Testis (tissue), 2 donors: ENCODE measurements at regions not wholly inside any gene's neighbourhood (a gene's known extent, or its start where the extent isn't known, plus 50 kb on each side); places are given as distances from the start of the nearest gene placed in this dataset.

Experiments
- DNase-seq: peaks from one replicate; pipeline ENCODE4 v3.0.0-alpha.2; 2019
- H3K27ac ChIP-seq, 2 donors: fragments of 200-600 bp; sonication (generic); one replicate each; pipeline ENCODE4 v1.5.1; 2019
- H3K27me3 ChIP-seq: fragments of 200-600 bp; sonication (generic); one replicate; pipeline ENCODE4 v1.5.1; 2019
- H3K36me3 ChIP-seq: fragments of 200-600 bp; sonication (generic); one replicate; pipeline ENCODE4 v1.5.1; 2017; ENCODE audit warnings: low read depth; ENCODE audit errors: missing control alignments
- H3K4me1 ChIP-seq: fragments of 200-600 bp; sonication (generic); one replicate; pipeline ENCODE4 v1.5.1; 2019
- H3K4me3 ChIP-seq, 2 donors: fragments of 200-600 bp; sonication (generic); one replicate each; pipeline ENCODE4 v1.5.1; 2017 to 2019
- H3K9me3 ChIP-seq: fragments of 200-600 bp; sonication (generic); one replicate; pipeline ENCODE4 v1.5.1; 2017
- POLR2A ChIP-seq: fragments of 450-650 bp; IDR thresholded peaks from one replicate; pipeline ENCODE4 v1.6.1; 2017; ENCODE audit warnings: antibody characterized with exemption, mild to moderate bottlenecking, moderate library complexity
- WGBS, 2 donors: methylation state at CpG; one replicate each; pipeline ENCODE4 v1.1.5; 2018; 5-methylcytosine and 5-hydroxymethylcytosine counted together
- intact Hi-C: fragments of 100-400 bp; cut with DNase I; formaldehyde crosslinking; loops from one replicate; pipeline ENCODE4 v1.15.1; 2023; ENCODE audit warnings: low total_unique reads
- TF ChIP-seq, protein P1 (sequence below), 3 experiments: fragments of 450-650 bp in 2 of 3; fragments of 200-600 bp in 1 of 3; sonication (generic) in 1 of 3; IDR thresholded peaks; one replicate each; pipeline ENCODE4 v1.5.1; 2016 to 2019; ENCODE audit warnings: antibody characterized with exemption in 3 of 3, mild to moderate bottlenecking in 2 of 3, moderate library complexity in 1 of 3

DNA sequence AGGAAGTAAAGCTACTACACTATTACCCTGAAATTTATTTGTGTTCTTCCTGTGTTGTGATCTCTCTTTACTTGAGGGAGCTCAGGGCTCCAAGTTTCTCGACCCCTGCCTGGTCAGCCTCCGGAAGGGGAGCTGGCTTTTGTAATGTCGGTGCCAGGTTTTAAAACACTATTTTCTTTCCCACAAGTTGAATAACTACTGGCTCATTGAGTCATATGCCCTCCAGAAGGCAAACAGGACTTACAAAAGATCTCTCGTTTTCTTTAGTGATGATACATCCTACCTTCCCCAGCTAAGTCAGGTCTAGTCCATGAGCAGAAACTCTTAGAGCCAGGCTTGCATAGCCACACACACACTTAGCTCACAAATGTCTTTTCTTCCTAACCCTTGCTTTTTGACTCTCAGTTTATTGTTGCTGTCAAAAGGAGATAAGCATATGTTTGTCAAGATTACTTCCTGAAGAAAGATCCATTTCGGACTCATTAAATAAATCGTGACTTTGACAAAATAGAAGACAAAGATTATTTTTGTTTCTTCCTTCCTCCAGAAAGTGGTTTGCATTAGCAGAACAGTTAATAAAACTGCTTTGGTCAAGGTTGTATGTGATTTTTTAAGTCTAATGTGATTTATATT lies 209.8 kb upstream of the FLRT2 start:
- H3K4me1 ChIP-seq, result no peaks in the 10 kb centered on the region
- no peaks in the 10 kb centered on the region for H3K27me3 ChIP-seq
- no peaks in the 10 kb centered on the region for H3K9me3 ChIP-seq
- TF ChIP-seq, protein P1, sequence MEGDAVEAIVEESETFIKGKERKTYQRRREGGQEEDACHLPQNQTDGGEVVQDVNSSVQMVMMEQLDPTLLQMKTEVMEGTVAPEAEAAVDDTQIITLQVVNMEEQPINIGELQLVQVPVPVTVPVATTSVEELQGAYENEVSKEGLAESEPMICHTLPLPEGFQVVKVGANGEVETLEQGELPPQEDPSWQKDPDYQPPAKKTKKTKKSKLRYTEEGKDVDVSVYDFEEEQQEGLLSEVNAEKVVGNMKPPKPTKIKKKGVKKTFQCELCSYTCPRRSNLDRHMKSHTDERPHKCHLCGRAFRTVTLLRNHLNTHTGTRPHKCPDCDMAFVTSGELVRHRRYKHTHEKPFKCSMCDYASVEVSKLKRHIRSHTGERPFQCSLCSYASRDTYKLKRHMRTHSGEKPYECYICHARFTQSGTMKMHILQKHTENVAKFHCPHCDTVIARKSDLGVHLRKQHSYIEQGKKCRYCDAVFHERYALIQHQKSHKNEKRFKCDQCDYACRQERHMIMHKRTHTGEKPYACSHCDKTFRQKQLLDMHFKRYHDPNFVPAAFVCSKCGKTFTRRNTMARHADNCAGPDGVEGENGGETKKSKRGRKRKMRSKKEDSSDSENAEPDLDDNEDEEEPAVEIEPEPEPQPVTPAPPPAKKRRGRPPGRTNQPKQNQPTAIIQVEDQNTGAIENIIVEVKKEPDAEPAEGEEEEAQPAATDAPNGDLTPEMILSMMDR (IDR thresholded peaks at IDR 0.05), result no peak
- no peak for TF ChIP-seq POLR2A
- intact Hi-C loops, result no loop called here
- no peak overlapping the region for H3K4me3 ChIP-seq
- H3K27ac ChIP-seq, result no peak overlapping the region
- no peak for DNase-seq
- no peaks in the 10 kb centered on the region for H3K36me3 ChIP-seq
- 55 to 63% methylated on average over 6 of the region's 6 CpGs for WGBS, 2 donors

GRCh38 chr14:85325134-85326017 lies 204.6 kb upstream of the FLRT2 start:
- DNase-seq, result no peak
- Histone ChIP-seq H3K4me1 (no peaks in the 10 kb centered on the region), H3K4me3 (no peak overlapping the region), H3K36me3 (no peaks in the 10 kb centered on the region), H3K27me3 (no peaks in the 10 kb centered on the region), H3K9me3 (no peaks in the 10 kb centered on the region), H3K27ac (no peak overlapping the region)
- intact Hi-C loops, result no loop called here
- WGBS, 2 donors, result 89 to 92% methylated on average over 3 of the region's 3 CpGs
- no peak for TF ChIP-seq POLR2A
- TF ChIP-seq, protein P1 (IDR thresholded peaks at IDR 0.05), result no peak

- H3K4me1 ChIP-seq, result no peaks in the 10 kb centered on the region
- H3K9me3 ChIP-seq, result no peaks in the 10 kb centered on the region
- no peak overlapping the region for H3K27ac ChIP-seq
- no peak overlapping the region for H3K4me3 ChIP-seq
- 53 to 74% methylated on average over 1 of the region's 1 CpG for WGBS, 2 donors
- intact Hi-C loops, result no loop called here
- H3K27me3 ChIP-seq, result no peaks in the 10 kb centered on the region
- no peaks in the 10 kb centered on the region for H3K36me3 ChIP-seq
- no peak for DNase-seq
- TF ChIP-seq POLR2A, result no peak
- TF ChIP-seq, protein P1 (IDR thresholded peaks at IDR 0.05), result no peak
These were observed 197.5 kb upstream of the FLRT2 start for GRCh38 chr14:85332401-85332800.

GRCh38 chr14:85333313-85333712 lies 196.6 kb upstream of the FLRT2 start:
- 86 to 94% methylated on average over 3 of the region's 3 CpGs for WGBS, 2 donors
- H3K9me3 ChIP-seq, result no peaks in the 10 kb centered on the region
- H3K4me3 ChIP-seq, result no peak overlapping the region
- intact Hi-C loops, result no loop called here
- no peak for DNase-seq
- no peaks in the 10 kb centered on the region for H3K4me1 ChIP-seq
- H3K27ac ChIP-seq, result no peak overlapping the region
- no peak for TF ChIP-seq POLR2A
- TF ChIP-seq, protein P1 (IDR thresholded peaks at IDR 0.05), result no peak
- H3K27me3 ChIP-seq, result no peaks in the 10 kb centered on the region
- H3K36me3 ChIP-seq, result no peaks in the 10 kb centered on the region
